ENCODE measurements at regions not wholly inside any gene's neighbourhood (a gene's known extent, or its start where the extent isn't known, plus 50 kb on each side); places are given as distances from the start of the nearest gene placed in this dataset.

GRCh38 chr9:95760791-95761190 is 114.7 kb upstream of the ERCC6L2 start:
- TF ChIP-seq ATF2 (IDR thresholded peaks at IDR 0.05; ENCODE audit: low read length) (no peak), GABPA (IDR thresholded peaks at IDR 0.05; ENCODE audit: low read depth) (no peak), POLR2AphosphoS5 (IDR thresholded peaks at IDR 0.05; ENCODE audit: low read length) (no peak), ZNF274 (IDR thresholded peaks at IDR 0.05; ENCODE audit: insufficient read depth, insufficient read length) (no peak), SMC3 (IDR thresholded peaks at IDR 0.05; ENCODE audit: borderline replicate concordance, low read length) (no peak)
- TF ChIP-seq, protein P1, sequence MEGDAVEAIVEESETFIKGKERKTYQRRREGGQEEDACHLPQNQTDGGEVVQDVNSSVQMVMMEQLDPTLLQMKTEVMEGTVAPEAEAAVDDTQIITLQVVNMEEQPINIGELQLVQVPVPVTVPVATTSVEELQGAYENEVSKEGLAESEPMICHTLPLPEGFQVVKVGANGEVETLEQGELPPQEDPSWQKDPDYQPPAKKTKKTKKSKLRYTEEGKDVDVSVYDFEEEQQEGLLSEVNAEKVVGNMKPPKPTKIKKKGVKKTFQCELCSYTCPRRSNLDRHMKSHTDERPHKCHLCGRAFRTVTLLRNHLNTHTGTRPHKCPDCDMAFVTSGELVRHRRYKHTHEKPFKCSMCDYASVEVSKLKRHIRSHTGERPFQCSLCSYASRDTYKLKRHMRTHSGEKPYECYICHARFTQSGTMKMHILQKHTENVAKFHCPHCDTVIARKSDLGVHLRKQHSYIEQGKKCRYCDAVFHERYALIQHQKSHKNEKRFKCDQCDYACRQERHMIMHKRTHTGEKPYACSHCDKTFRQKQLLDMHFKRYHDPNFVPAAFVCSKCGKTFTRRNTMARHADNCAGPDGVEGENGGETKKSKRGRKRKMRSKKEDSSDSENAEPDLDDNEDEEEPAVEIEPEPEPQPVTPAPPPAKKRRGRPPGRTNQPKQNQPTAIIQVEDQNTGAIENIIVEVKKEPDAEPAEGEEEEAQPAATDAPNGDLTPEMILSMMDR (IDR thresholded peaks at IDR 0.05 in 2 of 3, conservative IDR thresholded peaks at IDR 0.05 in 1 of 3; ENCODE audit: control insufficient read depth in 2 of 3, extremely low read depth in 1 of 3, insufficient read depth in 1 of 3, low read depth in 3 of 3, low read length in 3 of 3) = no peak
